ENCODE measurements at regions not wholly inside any gene's neighbourhood (a gene's known extent, or its start where the extent isn't known, plus 50 kb on each side); places are given as distances from the start of the nearest gene placed in this dataset.

DNA sequence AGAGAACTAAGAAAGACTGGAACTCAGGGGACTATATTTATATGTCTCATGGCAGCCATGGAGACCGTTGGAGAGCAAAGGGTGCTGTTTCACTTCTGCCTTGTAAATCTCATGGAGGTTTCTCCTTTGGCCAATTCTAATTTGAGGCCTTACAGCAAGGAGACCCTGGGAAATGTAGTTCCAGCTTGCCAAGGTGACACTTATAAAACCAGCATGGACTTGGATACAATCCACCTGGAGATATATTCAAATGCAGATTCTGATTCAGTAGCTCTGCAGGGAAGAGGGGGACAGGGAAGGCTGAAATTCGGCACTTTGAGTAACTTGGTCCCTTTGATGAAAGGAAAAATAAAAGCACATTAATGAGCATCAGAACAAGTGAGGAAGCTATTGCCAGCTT is 90.0 kb downstream of the OXGR1 start:
- no peak overlapping the region for H3K4me2 ChIP-seq
- no peaks in the 10 kb centered on the region for H3K9me2 ChIP-seq (replicated peaks; ENCODE audit: insufficient read depth)
- WGBS (ENCODE audit: low lambda C conversion rate, missing lambda C conversion rate) = 82% methylated on average over 2 of the region's 2 CpGs
- no peaks in the 10 kb centered on the region for H3K4me1 ChIP-seq (ENCODE audit: insufficient read depth)
- H3K27ac ChIP-seq = no peak overlapping the region
- no peak overlapping the region for H2AFZ ChIP-seq
- no peaks in the 10 kb centered on the region for H4K20me1 ChIP-seq (ENCODE audit: insufficient read depth, poor library complexity, severe bottlenecking)
- no peak for DNase-seq (ENCODE audit: low spot score)
- H3K27me3 ChIP-seq = no peaks in the 10 kb centered on the region
- TF ChIP-seq EZH2phosphoT487 (IDR thresholded peaks at IDR 0.05; ENCODE audit: low read depth, severe bottlenecking, unreplicated experiment) = no peak
- no peak for TF ChIP-seq EZH2 (IDR thresholded peaks at IDR 0.05; ENCODE audit: borderline replicate concordance)
- TF ChIP-seq, protein P1, sequence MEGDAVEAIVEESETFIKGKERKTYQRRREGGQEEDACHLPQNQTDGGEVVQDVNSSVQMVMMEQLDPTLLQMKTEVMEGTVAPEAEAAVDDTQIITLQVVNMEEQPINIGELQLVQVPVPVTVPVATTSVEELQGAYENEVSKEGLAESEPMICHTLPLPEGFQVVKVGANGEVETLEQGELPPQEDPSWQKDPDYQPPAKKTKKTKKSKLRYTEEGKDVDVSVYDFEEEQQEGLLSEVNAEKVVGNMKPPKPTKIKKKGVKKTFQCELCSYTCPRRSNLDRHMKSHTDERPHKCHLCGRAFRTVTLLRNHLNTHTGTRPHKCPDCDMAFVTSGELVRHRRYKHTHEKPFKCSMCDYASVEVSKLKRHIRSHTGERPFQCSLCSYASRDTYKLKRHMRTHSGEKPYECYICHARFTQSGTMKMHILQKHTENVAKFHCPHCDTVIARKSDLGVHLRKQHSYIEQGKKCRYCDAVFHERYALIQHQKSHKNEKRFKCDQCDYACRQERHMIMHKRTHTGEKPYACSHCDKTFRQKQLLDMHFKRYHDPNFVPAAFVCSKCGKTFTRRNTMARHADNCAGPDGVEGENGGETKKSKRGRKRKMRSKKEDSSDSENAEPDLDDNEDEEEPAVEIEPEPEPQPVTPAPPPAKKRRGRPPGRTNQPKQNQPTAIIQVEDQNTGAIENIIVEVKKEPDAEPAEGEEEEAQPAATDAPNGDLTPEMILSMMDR (IDR thresholded peaks at IDR 0.05; ENCODE audit: poor library complexity) = no peak
- no peaks in the 10 kb centered on the region for H3K36me3 ChIP-seq (replicated peaks; ENCODE audit: insufficient read depth, low read depth)
- no peak overlapping the region for H3K4me3 ChIP-seq
- no peaks in the 10 kb centered on the region for H3K79me2 ChIP-seq
- H3K9me3 ChIP-seq (ENCODE audit: low read depth) = no peaks in the 10 kb centered on the region

DNA sequence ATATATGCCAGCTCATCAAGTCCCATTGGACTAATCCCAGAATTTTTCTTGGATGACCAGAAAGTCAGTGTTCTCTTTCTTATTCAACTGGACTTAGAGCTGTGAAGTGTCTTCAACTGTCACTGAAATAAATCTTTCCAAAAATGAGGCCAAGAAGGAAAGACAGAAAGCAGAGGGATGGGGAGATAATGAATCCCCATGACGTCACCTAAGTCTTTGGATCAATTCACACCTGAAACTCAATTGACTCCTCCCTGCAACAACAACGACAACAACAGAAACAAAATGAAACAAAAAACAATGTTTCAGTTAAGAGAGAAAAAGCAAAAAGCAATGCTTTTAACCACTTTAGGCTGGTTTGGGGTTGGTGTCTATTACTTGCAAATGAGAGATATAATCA is 91.2 kb downstream of the OXGR1 start:
- H3K36me3 ChIP-seq (replicated peaks; ENCODE audit: insufficient read depth, low read depth) = no peaks in the 10 kb centered on the region
- TF ChIP-seq EZH2phosphoT487 (IDR thresholded peaks at IDR 0.05; ENCODE audit: low read depth, severe bottlenecking, unreplicated experiment) (no peak), EZH2 (IDR thresholded peaks at IDR 0.05; ENCODE audit: borderline replicate concordance) (no peak)
- TF ChIP-seq, protein P1 (IDR thresholded peaks at IDR 0.05; ENCODE audit: poor library complexity) = no peak
- no peak overlapping the region for H3K4me2 ChIP-seq
- H2AFZ ChIP-seq = no peak overlapping the region
- 91% methylated on average over 2 of the region's 2 CpGs for WGBS (ENCODE audit: low lambda C conversion rate, missing lambda C conversion rate)
- H3K27me3 ChIP-seq = no peaks in the 10 kb centered on the region
- DNase-seq (ENCODE audit: low spot score) = no peak
- H3K9me3 ChIP-seq (ENCODE audit: low read depth) = no peaks in the 10 kb centered on the region
- H3K4me1 ChIP-seq (ENCODE audit: insufficient read depth) = peaks cover 5% of the 10 kb centered on the region
- H4K20me1 ChIP-seq (ENCODE audit: insufficient read depth, poor library complexity, severe bottlenecking) = no peaks in the 10 kb centered on the region
- no peak overlapping the region for H3K27ac ChIP-seq
- H3K4me3 ChIP-seq = no peak overlapping the region
- no peaks in the 10 kb centered on the region for H3K9me2 ChIP-seq (replicated peaks; ENCODE audit: insufficient read depth)
- no peaks in the 10 kb centered on the region for H3K79me2 ChIP-seq

DNA sequence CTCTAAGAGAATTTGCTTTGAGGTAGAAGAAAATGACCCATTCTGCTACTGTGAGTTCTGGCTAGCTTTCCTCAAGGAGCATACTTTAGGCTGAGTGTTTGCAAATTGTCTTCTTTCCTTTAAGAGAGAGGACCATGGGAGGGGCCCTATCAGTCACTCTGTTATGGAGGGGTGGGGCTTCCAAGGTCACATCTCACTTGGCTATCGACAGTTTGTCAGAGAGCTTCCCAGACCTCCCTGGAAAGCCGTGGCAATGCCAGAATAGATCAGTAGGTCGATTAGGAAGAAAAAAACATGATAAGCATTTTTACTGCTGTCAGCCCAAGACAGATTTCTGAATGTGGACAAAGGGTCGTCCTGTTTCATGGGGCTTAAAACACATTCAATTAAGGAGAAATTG is 93.3 kb downstream of the OXGR1 start:
- H2AFZ ChIP-seq = no peak overlapping the region

More for the DNA sequence above, 93.3 kb downstream of the OXGR1 start:
- WGBS (ENCODE audit: low lambda C conversion rate, missing lambda C conversion rate) = 15% methylated on average over 4 of the region's 4 CpGs
- DNase-seq (ENCODE audit: low spot score) = no peak
- Histone ChIP-seq H3K9me3 (ENCODE audit: low read depth) (no peaks in the 10 kb centered on the region), H3K9me2 (replicated peaks; ENCODE audit: insufficient read depth) (no peaks in the 10 kb centered on the region), H3K4me3 (no peak overlapping the region), H3K36me3 (replicated peaks; ENCODE audit: insufficient read depth, low read depth) (no peaks in the 10 kb centered on the region), H4K20me1 (ENCODE audit: insufficient read depth, poor library complexity, severe bottlenecking) (no peaks in the 10 kb centered on the region), H3K27ac (no peak overlapping the region), H3K27me3 (no peaks in the 10 kb centered on the region), H3K4me2 (peak overlapping the region; percentile 27), H3K4me1 (ENCODE audit: insufficient read depth) (peaks cover 5% of the 10 kb centered on the region), H3K79me2 (no peaks in the 10 kb centered on the region)
- TF ChIP-seq EZH2 (IDR thresholded peaks at IDR 0.05; ENCODE audit: borderline replicate concordance) (no peak), EZH2phosphoT487 (IDR thresholded peaks at IDR 0.05; ENCODE audit: low read depth, severe bottlenecking, unreplicated experiment) (no peak)
- TF ChIP-seq, protein P1 (IDR thresholded peaks at IDR 0.05; ENCODE audit: poor library complexity) = no peak

Measured in hepatocyte (in vitro differentiated cells).